ENCODE measurements at regions not wholly inside any gene's neighbourhood (a gene's known extent, or its start where the extent isn't known, plus 50 kb on each side); places are given as distances from the start of the nearest gene placed in this dataset.

- TF ChIP-seq ATF3 (IDR thresholded peaks at IDR 0.05) (no peak), REST (IDR thresholded peaks at IDR 0.05) (no peak), SP1 (IDR thresholded peaks at IDR 0.05) (no peak), RXRA (IDR thresholded peaks at IDR 0.05) (no peak), EGR1 (IDR thresholded peaks at IDR 0.05; ENCODE audit: low read depth in 2 of 2) (no peak), GABPA (IDR thresholded peaks at IDR 0.05 in 1 of 2, conservative IDR thresholded peaks at IDR 0.05 in 1 of 2) (no peak), ZBTB33 (IDR thresholded peaks at IDR 0.05) (no peak), CTCF (IDR thresholded peaks at IDR 0.05; ENCODE audit: low read depth, low read length, missing input control) (no peak), JUND (IDR thresholded peaks at IDR 0.05) (no peak), FOXA2 (IDR thresholded peaks at IDR 0.05) (no peak), YY1 (IDR thresholded peaks at IDR 0.05) (no peak), TAF1 (conservative IDR thresholded peaks at IDR 0.05) (no peak), NR2F2 (IDR thresholded peaks at IDR 0.05) (no peak), HNF4A (conservative IDR thresholded peaks at IDR 0.05) (no peak), MAX (IDR thresholded peaks at IDR 0.05) (no peak)
Measured at GRCh38 chr10:8897769-8898168, 843.3 kb downstream of the GATA3 start.

GRCh38 chr10:8898745-8899330 lies 844.4 kb downstream of the GATA3 start:
- H3K27ac ChIP-seq (ENCODE audit: low read depth in 1 of 2, low read length in 2 of 2), result no peak overlapping the region
- WGBS, result 71% methylated on average over 2 of the region's 2 CpGs

More at GRCh38 chr10:8897769-8898168, 843.3 kb downstream of the GATA3 start:
- no peaks in the 10 kb centered on the region for H3K27me3 ChIP-seq (ENCODE audit: control insufficient read depth in 4 of 4, insufficient read depth in 4 of 4, low read length in 3 of 4)
- H3K4me3 ChIP-seq (ENCODE audit: low read depth in 1 of 3, low read length in 3 of 3), result no peak overlapping the region
- DNase-seq (ENCODE audit: low spot score), result no peak
- H3K36me3 ChIP-seq (ENCODE audit: control insufficient read depth in 4 of 4, insufficient read depth in 3 of 4, low read depth in 1 of 4, low read length in 3 of 4), result no peaks in the 10 kb centered on the region
- WGBS, result 76% methylated on average over 5 of the region's 5 CpGs
- no peaks in the 10 kb centered on the region for H3K4me1 ChIP-seq (ENCODE audit: control insufficient read depth in 4 of 4, insufficient read depth in 4 of 4, low read length in 3 of 4)
- H3K9me3 ChIP-seq (ENCODE audit: control insufficient read depth in 4 of 4, low read length in 3 of 4), result no peaks in the 10 kb centered on the region
- H3K27ac ChIP-seq (ENCODE audit: low read depth in 1 of 2, low read length in 2 of 2), result no peak overlapping the region
- no peak overlapping the region for H3K9ac ChIP-seq (ENCODE audit: low read depth in 1 of 2, low read length in 2 of 2)

More at GRCh38 chr10:8898745-8899330, 844.4 kb downstream of the GATA3 start:
- no peaks in the 10 kb centered on the region for H3K9me3 ChIP-seq (ENCODE audit: control insufficient read depth in 4 of 4, low read length in 3 of 4)
- no peaks in the 10 kb centered on the region for H3K27me3 ChIP-seq (ENCODE audit: control insufficient read depth in 4 of 4, insufficient read depth in 4 of 4, low read length in 3 of 4)
- no peak overlapping the region for H3K4me3 ChIP-seq (ENCODE audit: low read depth in 1 of 3, low read length in 3 of 3)
- no peak for DNase-seq (ENCODE audit: low spot score)
- H3K4me1 ChIP-seq (ENCODE audit: control insufficient read depth in 4 of 4, insufficient read depth in 4 of 4, low read length in 3 of 4), result no peaks in the 10 kb centered on the region
- H3K9ac ChIP-seq (ENCODE audit: low read depth in 1 of 2, low read length in 2 of 2), result no peak overlapping the region
- no peaks in the 10 kb centered on the region for H3K36me3 ChIP-seq (ENCODE audit: control insufficient read depth in 4 of 4, insufficient read depth in 3 of 4, low read depth in 1 of 4, low read length in 3 of 4)
- TF ChIP-seq ATF3 (IDR thresholded peaks at IDR 0.05) (no peak), ZBTB33 (IDR thresholded peaks at IDR 0.05) (no peak)
